ENCODE measurements at regions not wholly inside any gene's neighbourhood (a gene's known extent, or its start where the extent isn't known, plus 50 kb on each side); places are given as distances from the start of the nearest gene placed in this dataset.

GRCh38 chr12:39124768-39125167 is 219.4 kb upstream of the CPNE8 start:
- no peak for TF ChIP-seq CTCF (IDR thresholded peaks at IDR 0.05)
- TF ChIP-seq POLR2AphosphoS5 (IDR thresholded peaks at IDR 0.05) = no peak
- TF ChIP-seq POLR2A (IDR thresholded peaks at IDR 0.05) = no peak
